GM21723 (cell line): ENCODE measurements at regions not wholly inside any gene's neighbourhood (a gene's known extent, or its start where the extent isn't known, plus 50 kb on each side); places are given as distances from the start of the nearest gene placed in this dataset.

Experiments used
- ATAC-seq: cut with Tn5 transposase; IDR thresholded peaks from one replicate; pipeline ENCODE4 v1.9.1; 2021; ENCODE audit warnings: mild to moderate bottlenecking, moderate library complexity; ENCODE audit not compliant: unreplicated experiment

- ATAC-seq = no peak
These were observed 321.1 kb upstream of the EDNRB start for GRCh38 chr13:78239714-78240113.

- ATAC-seq = no peak
These were observed 320.3 kb upstream of the EDNRB start for GRCh38 chr13:78238911-78239310.

GRCh38 chr13:78228940-78229339 lies 310.3 kb upstream of the EDNRB start:
- ATAC-seq = no peak

GRCh38 chr13:78228211-78228610 lies 309.6 kb upstream of the EDNRB start:
- no peak for ATAC-seq

- no peak for ATAC-seq
These were observed 309.1 kb upstream of the EDNRB start for GRCh38 chr13:78227709-78228108.

GRCh38 chr13:78215458-78216108 lies 297.0 kb upstream of the EDNRB start:
- no peak for ATAC-seq

GRCh38 chr13:78201411-78201810 lies 282.8 kb upstream of the EDNRB start:
- peak; percentile 80 for ATAC-seq

- ATAC-seq = no peak
These were observed 280.2 kb upstream of the EDNRB start for GRCh38 chr13:78198821-78199220.

- no peak for ATAC-seq
These were observed 279.8 kb upstream of the EDNRB start for GRCh38 chr13:78198419-78198818.

- ATAC-seq = no peak
These were observed 278.6 kb upstream of the EDNRB start for GRCh38 chr13:78197231-78197630.

- no peak for ATAC-seq
These were observed 276.4 kb upstream of the EDNRB start for GRCh38 chr13:78194904-78195639.

- no peak for ATAC-seq
These were observed 275.2 kb upstream of the EDNRB start for GRCh38 chr13:78193846-78194245.

GRCh38 chr13:78192716-78193115 lies 274.1 kb upstream of the EDNRB start:
- ATAC-seq = no peak

- no peak for ATAC-seq
These were observed 271.7 kb upstream of the EDNRB start for GRCh38 chr13:78190296-78190695.

GRCh38 chr13:78187781-78188180 lies 269.1 kb upstream of the EDNRB start:
- no peak for ATAC-seq

GRCh38 chr13:78185700-78186099 lies 267.1 kb upstream of the EDNRB start:
- no peak for ATAC-seq

- no peak for ATAC-seq
These were observed 265.1 kb upstream of the EDNRB start for GRCh38 chr13:78183732-78184131.

- ATAC-seq = no peak
These were observed 264.2 kb upstream of the EDNRB start for GRCh38 chr13:78182813-78183212.

GRCh38 chr13:78177306-78177705 lies 258.7 kb upstream of the EDNRB start:
- ATAC-seq = no peak

- ATAC-seq = no peak
These were observed 258.2 kb upstream of the EDNRB start for GRCh38 chr13:78176880-78177279.

GRCh38 chr13:78169386-78169785 lies 250.8 kb upstream of the EDNRB start:
- no peak for ATAC-seq

GRCh38 chr13:78168981-78169380 lies 250.3 kb upstream of the EDNRB start:
- no peak for ATAC-seq

GRCh38 chr13:78161266-78161665 lies 242.6 kb upstream of the EDNRB start:
- ATAC-seq = peak; percentile 27
